ENCODE measurements at regions not wholly inside any gene's neighbourhood (a gene's known extent, or its start where the extent isn't known, plus 50 kb on each side); places are given as distances from the start of the nearest gene placed in this dataset.

- Histone ChIP-seq H2BK120ac (replicated peaks; ENCODE audit: low read depth, low read length) (no peak overlapping the region), H3K9me3 (ENCODE audit: insufficient read depth in 2 of 2, low read depth in 1 of 2, low read length in 1 of 2) (no peaks in the 10 kb centered on the region), H4K20me1 (replicated peaks in 1 of 2; ENCODE audit: control insufficient read depth in 1 of 2, insufficient read depth in 2 of 2, low read length in 2 of 2) (no peaks in the 10 kb centered on the region), H3K27me3 (replicated peaks in 1 of 4; ENCODE audit: control insufficient read depth in 3 of 4, extremely low read depth in 1 of 4, insufficient read depth in 3 of 4, low read length in 3 of 4) (no peaks in the 10 kb centered on the region), H3K4ac (replicated peaks; ENCODE audit: insufficient read length, low read depth, low read length) (no peak overlapping the region), H3K14ac (ENCODE audit: insufficient read length) (no peak overlapping the region), H2BK5ac (ENCODE audit: low read depth, low read length) (no peak overlapping the region), H2BK12ac (ENCODE audit: low read depth, low read length) (no peak overlapping the region), H2AK5ac (ENCODE audit: low read depth, low read length) (no peak overlapping the region), H3K9ac (replicated peaks in 1 of 4; ENCODE audit: extremely low read depth in 1 of 4, low read depth in 3 of 4, low read length in 3 of 4) (no peak overlapping the region), H3K79me1 (ENCODE audit: low read depth, low read length) (no peaks in the 10 kb centered on the region), H3K23ac (ENCODE audit: insufficient read length) (no peak overlapping the region), H4K91ac (replicated peaks; ENCODE audit: insufficient read length, low read length) (no peak overlapping the region), H3K23me2 (ENCODE audit: low read depth, low read length) (no peaks in the 10 kb centered on the region), H4K5ac (ENCODE audit: insufficient read length, low read depth, low read length) (no peak overlapping the region), H3K4me1 (replicated peaks in 1 of 4; ENCODE audit: control insufficient read depth in 3 of 4, insufficient read depth in 4 of 4, low read length in 3 of 4) (peaks cover 0 to 7% (median 2%) of the 10 kb centered on the region in 4 experiments; a peak in 3 of 7 replicates), H2BK15ac (ENCODE audit: low read length) (no peak overlapping the region), H2BK20ac (ENCODE audit: low read length) (no peak overlapping the region), H3K4me3 (ENCODE audit: extremely low read depth in 1 of 4, insufficient read depth in 2 of 4, low read depth in 3 of 4, low read length in 4 of 4) (no peak overlapping the region), H3K4me2 (ENCODE audit: insufficient read depth in 1 of 2, low read depth in 2 of 2, low read length in 2 of 2) (no peak overlapping the region), H3K56ac (replicated peaks; ENCODE audit: insufficient read length, low read depth, low read length) (no peak overlapping the region), H3K27ac (ENCODE audit: low read depth, low read length) (no peak overlapping the region), H3K79me2 (ENCODE audit: control insufficient read depth in 1 of 2, insufficient read depth in 2 of 2, low read length in 2 of 2) (no peaks in the 10 kb centered on the region), H4K8ac (ENCODE audit: extremely low read depth, insufficient read depth, low read length) (no peak overlapping the region), H2AFZ (ENCODE audit: low read length) (no peak overlapping the region; the same call in 1 of the 2 replicates), H3K18ac (ENCODE audit: extremely low read depth, low read length) (no peak overlapping the region), H3K36me3 (ENCODE audit: control insufficient read depth in 2 of 4, insufficient read depth in 4 of 4, low read length in 3 of 4) (no peaks in the 10 kb centered on the region)
- FAIRE-seq (no peak), DNase-seq (ENCODE audit: low read depth in 1 of 2, low spot score in 2 of 2) (peak in 1 of 2 experiments; percentile 27)
- 91% methylated on average over 5 of the region's 5 CpGs; no CpG with 5 or more reads in 1 of the 2 experiments for WGBS, 2 experiments (ENCODE audit: extremely low coverage in 1 of 2, insufficient coverage in 1 of 2, insufficient read length in 1 of 2, insufficient replicate concordance in 2 of 2, low coverage in 1 of 2, low lambda C conversion rate in 2 of 2, missing lambda C conversion rate in 1 of 2)
- CTCF ChIA-PET (ENCODE audit: partially characterized antibody) = no interaction called here
- POLR2A ChIA-PET (ENCODE audit: partially characterized antibody) = no interaction called here
- TF ChIP-seq RAD21 (IDR thresholded peaks at IDR 0.05 in 1 of 2, conservative IDR thresholded peaks at IDR 0.05 in 1 of 2; ENCODE audit: low read depth in 2 of 2, low read length in 2 of 2) (no peak), FOSL1 (IDR thresholded peaks at IDR 0.05; ENCODE audit: insufficient read depth, low read depth, low read length) (no peak), BACH1 (IDR thresholded peaks at IDR 0.05; ENCODE audit: low read length) (no peak), SP4 (IDR thresholded peaks at IDR 0.05; ENCODE audit: low read length) (no peak), BRCA1 (IDR thresholded peaks at IDR 0.05; ENCODE audit: low read depth, low read length) (no peak), GTF2F1 (IDR thresholded peaks at IDR 0.05; ENCODE audit: borderline replicate concordance, low read depth, low read length) (no peak), ZNF274 (IDR thresholded peaks at IDR 0.05; ENCODE audit: borderline replicate concordance, extremely low read depth, low read length) (no peak), TAF1 (IDR thresholded peaks at IDR 0.05; ENCODE audit: low read depth, low read length) (no peak), EP300 (IDR thresholded peaks at IDR 0.05; ENCODE audit: borderline replicate concordance in 1 of 2, low read depth in 2 of 2, low read length in 2 of 2) (no peak), RXRA (IDR thresholded peaks at IDR 0.05; ENCODE audit: insufficient read depth, low read depth, low read length) (no peak), E2F6 (IDR thresholded peaks at IDR 0.05) (no peak), SP2 (IDR thresholded peaks at IDR 0.05; ENCODE audit: low read length) (no peak), YY1 (IDR thresholded peaks at IDR 0.05; ENCODE audit: low read depth, low read length) (no peak), EGR1 (IDR thresholded peaks at IDR 0.05; ENCODE audit: borderline replicate concordance, low read depth, low read length) (no peak), BCL11A (IDR thresholded peaks at IDR 0.05; ENCODE audit: low read depth in 2 of 2, low read length in 2 of 2) (no peak)
Measured at GRCh38 chr10:33031171-33031570, 73.1 kb upstream of the ITGB1 start.

Data from H1 (cell line).